RWPE2 (cell line): ENCODE measurements at regions not wholly inside any gene's neighbourhood (a gene's known extent, or its start where the extent isn't known, plus 50 kb on each side); places are given as distances from the start of the nearest gene placed in this dataset.

ENCODE experiments used
- ATAC-seq: fragments of 200-7000 bp; cut with Tn5 transposase; 3 replicates; pipeline ENCODE4 v1.9.1; 2021; ENCODE audit warnings: low read depth
- DNase-seq: peaks from one replicate; pipeline ENCODE4 v3.0.0-alpha.2; 2020; ENCODE audit warnings: low spot score
- H3K27ac ChIP-seq: fragments of 450-650 bp; 2 replicates; pipeline ENCODE4 v1.5.1; 2017; ENCODE audit warnings: mild to moderate bottlenecking; ENCODE audit not compliant: poor library complexity, severe bottlenecking
- H3K27me3 ChIP-seq: fragments of 250-450 bp; sonication (Bioruptor Pico); 2 replicates; pipeline ENCODE4 v1.5.1; 2021; ENCODE audit warnings: mild to moderate bottlenecking, moderate library complexity; ENCODE audit not compliant: insufficient read depth, poor library complexity, severe bottlenecking
- H3K36me3 ChIP-seq: fragments of 250-450 bp; sonication (Bioruptor Pico); 2 replicates; pipeline ENCODE4 v1.5.1; 2020; ENCODE audit warnings: low read depth, mild to moderate bottlenecking, moderate library complexity
- H3K4me1 ChIP-seq: fragments of 250-450 bp; sonication (Bioruptor Pico); 2 replicates; pipeline ENCODE4 v1.5.1; 2021; ENCODE audit warnings: mild to moderate bottlenecking, moderate library complexity; ENCODE audit not compliant: insufficient read depth, poor library complexity, severe bottlenecking
- H3K4me3 ChIP-seq: fragments of 250-450 bp; sonication (Bioruptor Pico); 2 replicates; pipeline ENCODE4 v1.5.1; 2021; ENCODE audit warnings: mild to moderate bottlenecking, moderate library complexity; ENCODE audit not compliant: severe bottlenecking
- H3K9me3 ChIP-seq: fragments of 250-450 bp; sonication (Bioruptor Pico); 2 replicates; pipeline ENCODE4 v1.5.1; 2021; ENCODE audit warnings: mild to moderate bottlenecking, moderate library complexity; ENCODE audit not compliant: severe bottlenecking
- TF ChIP-seq, protein P1 (sequence below): fragments of 450-650 bp; IDR thresholded peaks from one replicate; pipeline ENCODE4 v1.5.1; 2017; ENCODE audit warnings: mild to moderate bottlenecking, moderate library complexity; ENCODE audit not compliant: poor library complexity, severe bottlenecking

DNA sequence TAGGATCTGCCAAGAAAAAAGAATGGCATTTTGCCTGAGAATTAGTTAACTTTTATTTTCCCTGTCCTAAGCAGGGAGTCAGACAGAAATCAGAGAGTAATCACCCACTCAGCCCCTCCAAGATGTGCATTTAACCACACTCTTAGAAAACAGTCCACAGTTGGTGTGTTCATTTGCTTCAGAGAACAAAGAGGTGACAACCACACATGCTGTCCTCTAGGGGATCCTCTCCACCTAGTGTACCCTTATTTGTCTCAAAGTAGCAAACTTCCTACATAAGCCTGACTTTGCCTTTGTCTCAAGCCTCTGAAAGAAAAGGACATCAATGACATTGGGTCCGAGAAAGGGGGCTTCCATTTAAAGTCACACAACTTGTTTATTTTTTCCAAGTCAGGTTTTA is 107.0 kb upstream of the RFC3 start:
- Histone ChIP-seq H3K27me3 (no peaks in the 10 kb centered on the region), H3K4me1 (no peaks in the 10 kb centered on the region), H3K36me3 (no peaks in the 10 kb centered on the region), H3K27ac (no peak overlapping the region), H3K4me3 (no peak overlapping the region), H3K9me3 (peaks cover 4% of the 10 kb centered on the region)
- TF ChIP-seq, protein P1, sequence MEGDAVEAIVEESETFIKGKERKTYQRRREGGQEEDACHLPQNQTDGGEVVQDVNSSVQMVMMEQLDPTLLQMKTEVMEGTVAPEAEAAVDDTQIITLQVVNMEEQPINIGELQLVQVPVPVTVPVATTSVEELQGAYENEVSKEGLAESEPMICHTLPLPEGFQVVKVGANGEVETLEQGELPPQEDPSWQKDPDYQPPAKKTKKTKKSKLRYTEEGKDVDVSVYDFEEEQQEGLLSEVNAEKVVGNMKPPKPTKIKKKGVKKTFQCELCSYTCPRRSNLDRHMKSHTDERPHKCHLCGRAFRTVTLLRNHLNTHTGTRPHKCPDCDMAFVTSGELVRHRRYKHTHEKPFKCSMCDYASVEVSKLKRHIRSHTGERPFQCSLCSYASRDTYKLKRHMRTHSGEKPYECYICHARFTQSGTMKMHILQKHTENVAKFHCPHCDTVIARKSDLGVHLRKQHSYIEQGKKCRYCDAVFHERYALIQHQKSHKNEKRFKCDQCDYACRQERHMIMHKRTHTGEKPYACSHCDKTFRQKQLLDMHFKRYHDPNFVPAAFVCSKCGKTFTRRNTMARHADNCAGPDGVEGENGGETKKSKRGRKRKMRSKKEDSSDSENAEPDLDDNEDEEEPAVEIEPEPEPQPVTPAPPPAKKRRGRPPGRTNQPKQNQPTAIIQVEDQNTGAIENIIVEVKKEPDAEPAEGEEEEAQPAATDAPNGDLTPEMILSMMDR: no peak
- DNase-seq (no peak), ATAC-seq (no peak)

- TF ChIP-seq, protein P1: no peak
- peaks cover 4% of the 10 kb centered on the region for H3K9me3 ChIP-seq
- H3K4me3 ChIP-seq: no peak overlapping the region
- no peak for ATAC-seq
- no peaks in the 10 kb centered on the region for H3K36me3 ChIP-seq
- no peaks in the 10 kb centered on the region for H3K27me3 ChIP-seq
- no peaks in the 10 kb centered on the region for H3K4me1 ChIP-seq
- H3K27ac ChIP-seq: no peak overlapping the region
- DNase-seq: no peak
Observed at GRCh38 chr13:33711436-33711835, 106.5 kb upstream of the RFC3 start.

GRCh38 chr13:33717775-33718174 is 100.2 kb upstream of the RFC3 start:
- H3K27me3 ChIP-seq: no peaks in the 10 kb centered on the region
- no peak overlapping the region for H3K4me3 ChIP-seq
- H3K4me1 ChIP-seq: peaks cover 13% of the 10 kb centered on the region
- DNase-seq (no peak), ATAC-seq (no peak)
- TF ChIP-seq, protein P1: no peak
- no peak overlapping the region for H3K27ac ChIP-seq
- H3K36me3 ChIP-seq: no peaks in the 10 kb centered on the region
- H3K9me3 ChIP-seq: no peaks in the 10 kb centered on the region

GRCh38 chr13:33721724-33722123 is 96.2 kb upstream of the RFC3 start:
- no peak for ATAC-seq
- DNase-seq: no peak

GRCh38 chr13:33722216-33722915 is 95.6 kb upstream of the RFC3 start:
- Histone ChIP-seq H3K4me1 (peaks cover 26% of the 10 kb centered on the region), H3K27me3 (no peaks in the 10 kb centered on the region), H3K4me3 (no peak overlapping the region), H3K36me3 (no peaks in the 10 kb centered on the region), H3K27ac (peak overlapping the region; percentile 41), H3K9me3 (no peaks in the 10 kb centered on the region)
- TF ChIP-seq, protein P1: no peak
- ATAC-seq (no peak), DNase-seq (no peak)

More at GRCh38 chr13:33721724-33722123, 96.2 kb upstream of the RFC3 start:
- TF ChIP-seq, protein P1: no peak
- H3K4me3 ChIP-seq: no peak overlapping the region
- peaks cover 26% of the 10 kb centered on the region for H3K4me1 ChIP-seq
- H3K36me3 ChIP-seq: no peaks in the 10 kb centered on the region
- H3K27me3 ChIP-seq: no peaks in the 10 kb centered on the region
- peak overlapping the region; percentile 41 for H3K27ac ChIP-seq
- no peaks in the 10 kb centered on the region for H3K9me3 ChIP-seq
